HAP-1 (cell line): ENCODE measurements at regions not wholly inside any gene's neighbourhood (a gene's known extent, or its start where the extent isn't known, plus 50 kb on each side); places are given as distances from the start of the nearest gene placed in this dataset.

Experiments used
- DNase-seq, 2 experiments: peaks; one replicate each; pipeline ENCODE4 v3.0.0-alpha.2; 2016 to 2020; ENCODE audit warnings: low spot score in 2 of 2
- H3K27me3 ChIP-seq: fragments of 250-450 bp; sonication (Bioruptor Pico); 2 replicates; pipeline ENCODE4 v1.5.1; 2020; ENCODE audit warnings: low read depth, mild to moderate bottlenecking, moderate library complexity
- H3K36me3 ChIP-seq: fragments of 250-450 bp; sonication (Bioruptor Pico); replicated peaks from 2 replicates; pipeline ENCODE4 v1.5.1; 2020; ENCODE audit warnings: mild to moderate bottlenecking
- H3K4me1 ChIP-seq: fragments of 250-450 bp; sonication (Bioruptor Pico); 2 replicates; pipeline ENCODE4 v1.5.1; 2020; ENCODE audit warnings: mild to moderate bottlenecking
- H3K4me3 ChIP-seq: fragments of 250-450 bp; sonication (Bioruptor Pico); 2 replicates; pipeline ENCODE4 v1.5.1; 2020; ENCODE audit warnings: mild to moderate bottlenecking, moderate library complexity
- H3K9me3 ChIP-seq: fragments of 250-450 bp; sonication (Bioruptor Pico); 2 replicates; pipeline ENCODE4 v1.5.1; 2020; ENCODE audit warnings: mild to moderate bottlenecking, moderate library complexity
- in situ Hi-C: fragments of 300-500 bp; cut with MboI; formaldehyde crosslinking; loops from 3 replicates; pipeline ENCODE4 v1.14.3; 2020; ENCODE audit warnings: low sequenced_read_pairs, inconsistent platforms, mixed read lengths

DNA sequence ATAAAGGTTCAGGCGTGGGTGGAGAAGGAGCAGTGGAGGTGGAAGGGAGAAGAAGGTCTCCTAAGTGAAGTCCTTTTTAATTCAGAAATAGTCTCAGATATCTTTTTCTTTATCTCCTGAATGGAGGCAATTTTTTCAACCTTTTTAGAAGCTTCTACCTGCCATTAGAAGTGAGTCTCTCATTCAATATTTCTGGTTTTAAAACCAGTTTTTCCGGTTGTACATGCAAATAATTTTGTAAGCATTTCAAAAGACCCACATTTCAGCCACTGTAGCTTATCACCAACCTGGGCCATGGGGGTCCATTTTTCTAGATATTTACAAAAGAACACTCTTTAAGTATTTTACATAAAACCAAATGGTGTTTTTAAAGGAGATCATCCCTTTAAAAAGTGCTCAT, 1280.2 kb downstream of the NCAM2 start:
- in situ Hi-C loops = no loop called here
- H3K36me3 ChIP-seq = no peaks in the 10 kb centered on the region
- no peak overlapping the region for H3K4me3 ChIP-seq
- no peaks in the 10 kb centered on the region for H3K4me1 ChIP-seq
- no peaks in the 10 kb centered on the region for H3K9me3 ChIP-seq
- no peak for DNase-seq
- H3K27me3 ChIP-seq = no peaks in the 10 kb centered on the region

DNA sequence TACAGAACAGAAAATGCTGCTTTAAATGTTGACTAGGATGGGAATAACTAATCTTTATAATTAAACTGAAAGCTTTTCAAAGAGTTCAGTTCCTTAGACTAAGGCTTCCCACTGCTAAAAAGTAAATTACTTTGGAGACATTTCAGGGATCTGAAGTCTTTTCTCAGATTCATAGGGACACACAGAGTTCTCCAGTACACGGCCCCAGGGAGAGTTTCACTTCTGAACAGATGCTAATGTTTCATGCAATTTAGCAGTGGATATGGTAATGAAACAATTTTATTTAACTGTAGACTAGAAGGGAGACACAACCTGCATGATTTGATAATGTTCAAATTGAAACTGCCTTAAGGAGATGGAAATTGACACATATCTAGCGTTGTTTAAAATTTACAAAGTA, 1282.6 kb downstream of the NCAM2 start:
- Histone ChIP-seq H3K36me3 (no peaks in the 10 kb centered on the region), H3K4me3 (no peak overlapping the region), H3K27me3 (no peaks in the 10 kb centered on the region), H3K9me3 (no peaks in the 10 kb centered on the region), H3K4me1 (no peaks in the 10 kb centered on the region)
- in situ Hi-C loops = no loop called here
- DNase-seq = no peak

DNA sequence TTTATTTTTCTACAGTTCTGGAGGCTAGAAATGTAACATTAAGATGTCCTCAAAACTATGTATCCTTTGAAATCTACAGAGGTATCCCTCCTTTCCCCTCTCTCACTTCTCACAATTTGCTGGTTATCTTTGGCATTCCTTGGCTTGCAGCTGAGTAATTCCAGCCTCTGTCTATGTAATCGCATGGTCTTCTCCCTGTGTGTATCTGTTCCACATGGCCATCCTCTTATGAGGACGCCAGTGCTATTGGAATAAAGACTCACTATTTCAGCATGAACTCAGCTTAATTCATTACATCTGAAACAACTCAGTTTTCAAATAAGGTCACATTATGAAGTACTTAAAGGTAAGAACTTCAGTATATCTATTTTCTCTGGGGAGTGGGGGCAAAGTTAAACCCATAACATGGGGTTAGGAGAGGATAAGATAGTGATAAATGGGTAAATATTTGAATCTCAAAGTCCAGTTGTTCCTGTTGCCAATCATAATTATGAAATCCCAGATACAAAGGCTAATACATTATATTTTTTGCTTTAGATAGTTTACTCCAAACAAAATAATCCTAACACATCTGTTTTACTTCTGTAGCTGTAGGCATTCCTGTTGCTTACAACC, 1290.8 kb downstream of the NCAM2 start:
- in situ Hi-C loops = no loop called here
- Histone ChIP-seq H3K9me3 (no peaks in the 10 kb centered on the region; the same call in 1 of the 2 replicates), H3K36me3 (no peaks in the 10 kb centered on the region), H3K4me3 (no peak overlapping the region), H3K4me1 (no peaks in the 10 kb centered on the region), H3K27me3 (no peaks in the 10 kb centered on the region)
- no peak for DNase-seq

DNA sequence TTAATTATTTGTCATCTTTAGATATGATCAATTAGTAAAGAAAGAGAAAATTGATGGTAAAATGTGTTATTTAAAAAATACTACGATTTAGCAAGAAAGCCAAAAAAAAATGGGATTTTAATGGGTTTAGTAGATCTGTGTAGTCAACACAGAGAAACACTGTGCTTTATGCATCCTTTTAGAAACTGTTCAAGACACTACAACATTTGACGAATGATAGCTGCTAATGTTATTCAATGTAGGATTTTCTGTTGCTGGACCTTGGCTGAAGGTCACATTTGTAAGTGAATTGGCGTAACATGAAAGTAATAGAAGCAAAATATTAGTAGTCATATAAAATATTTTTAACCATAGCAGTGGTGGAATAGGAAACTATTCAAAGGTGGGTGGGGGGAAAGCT, 1293.9 kb downstream of the NCAM2 start:
- DNase-seq = no peak
- Histone ChIP-seq H3K36me3 (no peaks in the 10 kb centered on the region), H3K27me3 (no peaks in the 10 kb centered on the region), H3K4me1 (no peaks in the 10 kb centered on the region), H3K4me3 (no peak overlapping the region), H3K9me3 (no peaks in the 10 kb centered on the region; the same call in 1 of the 2 replicates)
- in situ Hi-C loops = no loop called here

DNA sequence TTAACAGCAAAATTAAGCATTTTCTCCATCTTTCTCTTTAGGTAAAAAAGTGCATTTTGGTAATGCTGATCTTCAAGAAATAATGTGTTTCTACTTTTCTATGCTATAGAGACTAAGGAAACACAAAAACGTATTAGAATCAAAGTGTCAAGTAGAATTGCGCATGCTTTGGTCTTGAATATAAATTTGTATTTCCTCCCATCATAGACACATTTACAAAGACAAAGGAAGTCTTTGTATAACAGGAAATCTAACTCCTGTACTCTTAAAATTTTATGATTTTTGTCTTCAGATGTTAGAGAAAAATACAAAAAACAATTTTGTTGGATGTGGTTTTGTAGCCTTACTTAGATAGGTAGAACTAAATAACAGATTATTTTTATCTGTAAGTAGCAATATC, 1299.4 kb downstream of the NCAM2 start:
- Histone ChIP-seq H3K4me1 (no peaks in the 10 kb centered on the region), H3K9me3 (no peaks in the 10 kb centered on the region), H3K36me3 (no peaks in the 10 kb centered on the region), H3K4me3 (no peak overlapping the region), H3K27me3 (no peaks in the 10 kb centered on the region)
- DNase-seq = no peak
- in situ Hi-C loops = no loop called here

DNA sequence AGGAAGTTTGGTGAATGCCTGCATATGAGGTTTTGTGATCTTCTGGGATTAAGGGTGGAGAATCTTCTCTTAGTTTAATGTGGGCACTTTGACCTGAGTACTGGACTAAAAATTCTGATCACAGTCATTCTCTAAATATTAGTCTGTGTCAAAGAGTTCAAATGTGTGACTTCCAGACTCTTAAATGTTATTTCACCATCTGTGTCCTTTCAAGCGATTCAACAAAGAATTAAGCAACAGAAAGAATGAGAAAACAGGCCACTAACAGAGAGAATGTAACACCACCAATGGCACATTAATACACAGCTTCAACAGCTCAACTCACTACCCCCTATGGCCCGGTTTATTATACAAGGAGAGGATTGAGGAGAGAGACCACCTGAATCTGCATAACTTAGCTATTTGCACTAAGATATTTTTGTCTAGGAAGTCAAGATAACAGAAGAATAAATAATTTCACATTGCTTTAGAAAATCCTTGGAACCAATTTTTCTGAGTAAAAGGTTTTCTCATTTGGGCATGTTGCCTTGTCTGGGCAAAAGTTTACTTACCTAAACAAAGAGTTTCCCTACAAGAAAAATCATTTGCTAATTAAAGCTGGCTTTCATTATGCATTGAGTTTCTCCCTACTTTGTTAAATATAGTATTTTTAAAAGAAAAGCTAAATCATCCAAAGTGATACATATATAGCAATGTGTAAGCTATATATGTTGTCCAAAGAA, 1313.7 kb downstream of the NCAM2 start:
- Histone ChIP-seq H3K4me3 (no peak overlapping the region), H3K9me3 (peaks cover 3% of the 10 kb centered on the region; the same call in 1 of the 2 replicates), H3K36me3 (no peaks in the 10 kb centered on the region), H3K27me3 (no peaks in the 10 kb centered on the region), H3K4me1 (no peaks in the 10 kb centered on the region)
- no peak for DNase-seq
- in situ Hi-C loops = no loop called here

DNA sequence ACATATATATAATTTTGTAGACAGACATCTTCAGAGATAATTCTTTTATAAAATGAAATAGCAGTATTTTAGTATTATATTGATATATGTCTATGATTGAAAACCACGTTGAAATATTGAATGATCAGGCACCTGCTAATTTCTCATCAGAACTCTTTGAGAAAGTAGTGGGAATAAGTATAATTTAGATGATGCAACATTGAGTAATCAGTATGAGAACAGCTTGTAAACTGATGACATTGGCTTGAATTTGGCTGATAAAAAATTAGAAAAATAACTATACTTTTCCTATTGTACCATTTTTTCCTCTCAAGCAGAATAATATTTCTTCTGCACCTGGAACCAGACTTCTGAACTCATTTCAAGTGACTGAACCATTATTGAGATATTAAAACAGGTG, 1316.8 kb downstream of the NCAM2 start:
- H3K27me3 ChIP-seq = no peaks in the 10 kb centered on the region
- in situ Hi-C loops = no loop called here
- H3K9me3 ChIP-seq = peaks cover 3% of the 10 kb centered on the region; the same call in 1 of the 2 replicates
- no peak for DNase-seq
- H3K4me1 ChIP-seq = no peaks in the 10 kb centered on the region
- H3K4me3 ChIP-seq = no peak overlapping the region
- no peaks in the 10 kb centered on the region for H3K36me3 ChIP-seq

DNA sequence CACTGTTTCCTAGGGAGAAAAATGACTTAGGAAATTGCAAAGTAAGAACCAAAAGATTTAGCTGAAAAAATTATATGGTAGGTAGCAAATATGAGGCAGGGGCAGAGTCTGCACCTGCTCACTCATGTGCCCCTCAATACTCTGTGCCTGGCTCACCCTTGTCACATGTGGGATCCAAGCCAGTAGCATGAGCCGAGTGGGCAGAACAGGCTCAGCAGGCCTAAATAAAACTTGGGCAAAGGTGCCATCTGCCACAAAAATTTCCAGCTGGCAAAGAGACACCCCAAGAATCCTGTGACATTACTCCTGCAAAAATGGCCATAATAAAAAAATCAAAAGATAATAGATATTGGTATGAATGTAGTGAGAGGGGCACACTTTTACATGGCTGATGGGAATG, 1321.2 kb downstream of the NCAM2 start:
- Histone ChIP-seq H3K9me3 (no peaks in the 10 kb centered on the region), H3K4me1 (no peaks in the 10 kb centered on the region), H3K36me3 (no peaks in the 10 kb centered on the region), H3K4me3 (no peak overlapping the region), H3K27me3 (no peaks in the 10 kb centered on the region)
- in situ Hi-C loops = no loop called here
- DNase-seq = no peak

DNA sequence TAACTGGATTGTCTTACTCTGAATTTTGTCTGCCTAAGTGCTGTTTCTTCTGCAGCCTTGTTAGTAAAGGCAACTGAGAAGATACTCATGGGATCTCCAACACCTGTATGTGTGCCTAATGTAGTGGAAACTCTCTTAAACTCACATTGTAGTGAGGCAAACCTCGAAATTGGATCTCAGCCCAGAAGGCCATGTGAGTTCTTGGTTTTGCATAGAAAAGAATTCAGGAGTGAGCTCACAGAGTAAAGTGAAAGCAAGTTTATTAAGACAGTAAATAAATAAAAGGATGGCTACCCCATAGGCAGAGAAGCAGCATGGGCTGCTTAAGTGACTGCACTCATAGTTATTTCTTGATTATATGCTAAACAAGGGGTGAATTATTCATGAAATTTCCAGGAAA, 1344.7 kb downstream of the NCAM2 start:
- in situ Hi-C loops = no loop called here
- Histone ChIP-seq H3K4me1 (peaks cover 2% of the 10 kb centered on the region; the same call in 1 of the 2 replicates), H3K36me3 (no peaks in the 10 kb centered on the region), H3K4me3 (no peak overlapping the region), H3K9me3 (peaks cover 3% of the 10 kb centered on the region), H3K27me3 (no peaks in the 10 kb centered on the region)
- DNase-seq = no peak

DNA sequence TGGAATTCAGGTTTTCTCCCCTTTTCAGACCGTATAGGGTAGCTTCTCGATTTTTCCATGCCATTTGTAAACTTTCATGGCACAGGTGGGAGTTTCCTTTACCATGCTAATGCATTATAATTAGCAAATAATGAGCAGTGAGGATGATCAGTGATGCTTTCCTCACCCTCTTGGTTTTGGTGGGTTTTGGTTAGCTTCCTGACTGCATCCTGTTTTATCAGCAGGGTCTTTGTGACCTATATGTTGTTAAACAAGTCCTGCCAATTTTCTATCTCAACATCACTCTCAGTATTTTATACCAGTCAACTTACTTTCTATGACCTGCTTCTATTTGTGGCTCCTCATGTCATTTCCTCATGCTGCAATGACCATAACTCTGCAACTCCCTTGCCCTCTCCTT, 1345.1 kb downstream of the NCAM2 start:
- peaks cover 3% of the 10 kb centered on the region for H3K9me3 ChIP-seq
- H3K4me1 ChIP-seq = peaks cover 2% of the 10 kb centered on the region; the same call in 1 of the 2 replicates
- no peaks in the 10 kb centered on the region for H3K27me3 ChIP-seq
- no peak overlapping the region for H3K4me3 ChIP-seq
- in situ Hi-C loops = no loop called here
- no peaks in the 10 kb centered on the region for H3K36me3 ChIP-seq
- DNase-seq = no peak

DNA sequence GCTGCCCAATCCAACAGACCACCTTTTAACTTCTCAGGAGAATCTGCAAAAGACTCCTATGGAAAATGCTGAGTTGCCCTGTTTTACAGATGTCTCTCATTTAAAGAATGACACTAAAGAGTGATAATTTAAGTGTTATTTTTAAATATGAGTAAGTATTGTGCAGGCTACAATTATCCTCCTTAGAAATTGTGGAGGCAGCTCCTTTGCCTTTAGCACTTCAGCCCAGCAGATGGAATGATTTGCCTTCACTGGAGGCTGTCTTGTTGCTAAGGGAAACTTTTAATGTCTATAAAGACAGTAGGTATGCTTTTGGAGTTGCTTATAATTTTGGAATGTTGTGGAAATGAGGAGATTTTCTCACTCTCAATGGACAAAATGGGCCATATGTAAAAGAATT, 1345.5 kb downstream of the NCAM2 start:
- Histone ChIP-seq H3K4me1 (peaks cover 2% of the 10 kb centered on the region; the same call in 1 of the 2 replicates), H3K36me3 (no peaks in the 10 kb centered on the region), H3K9me3 (peaks cover 3% of the 10 kb centered on the region), H3K4me3 (no peak overlapping the region), H3K27me3 (no peaks in the 10 kb centered on the region)
- in situ Hi-C loops = no loop called here
- no peak for DNase-seq

DNA sequence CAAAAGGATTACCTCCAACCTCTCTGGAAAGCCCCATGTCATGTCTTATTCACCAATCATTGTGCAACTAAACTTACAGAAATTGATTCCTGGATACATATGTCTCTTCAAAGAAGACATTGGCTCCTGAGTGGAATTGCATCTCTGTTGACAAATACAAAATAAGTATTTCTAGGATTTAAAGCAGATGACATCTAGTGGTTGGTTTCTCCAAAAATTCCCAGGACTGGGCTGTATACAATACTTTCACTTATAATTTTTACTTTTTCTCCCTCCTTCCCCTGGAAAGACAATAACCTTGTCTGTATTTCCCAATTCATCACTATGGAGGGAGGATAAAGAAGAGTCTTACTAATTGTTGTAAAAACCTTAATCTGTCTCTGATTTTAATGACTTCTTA, 1347.4 kb downstream of the NCAM2 start:
- in situ Hi-C loops = no loop called here
- no peak for DNase-seq
- H3K9me3 ChIP-seq = peaks cover 3% of the 10 kb centered on the region
- H3K36me3 ChIP-seq = no peaks in the 10 kb centered on the region
- no peaks in the 10 kb centered on the region for H3K27me3 ChIP-seq
- H3K4me1 ChIP-seq = peaks cover 2% of the 10 kb centered on the region; the same call in 1 of the 2 replicates
- H3K4me3 ChIP-seq = no peak overlapping the region

DNA sequence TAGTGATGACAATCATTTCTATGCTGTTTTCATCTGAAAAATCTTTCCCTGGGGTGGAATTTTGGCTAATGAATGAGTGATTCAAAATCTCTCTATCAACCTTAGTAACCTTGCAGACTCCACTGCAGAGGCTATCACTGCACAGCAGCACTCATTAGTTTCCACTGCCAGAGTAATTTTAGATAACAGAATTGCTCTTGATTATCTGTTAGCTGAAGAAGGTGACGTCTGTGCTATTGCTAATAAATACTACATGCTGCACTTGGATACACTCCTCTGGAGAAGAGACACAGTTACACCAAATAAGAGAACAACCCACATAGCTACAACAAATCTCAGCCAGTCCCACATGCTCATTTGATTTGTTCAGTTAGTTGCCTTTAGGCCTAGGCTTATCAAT, 1348.4 kb downstream of the NCAM2 start:
- in situ Hi-C loops = no loop called here
- no peaks in the 10 kb centered on the region for H3K27me3 ChIP-seq
- no peak overlapping the region for H3K4me3 ChIP-seq
- peaks cover 2% of the 10 kb centered on the region; the same call in 1 of the 2 replicates for H3K4me1 ChIP-seq
- no peaks in the 10 kb centered on the region for H3K36me3 ChIP-seq
- H3K9me3 ChIP-seq = peaks cover 3% of the 10 kb centered on the region
- no peak for DNase-seq

DNA sequence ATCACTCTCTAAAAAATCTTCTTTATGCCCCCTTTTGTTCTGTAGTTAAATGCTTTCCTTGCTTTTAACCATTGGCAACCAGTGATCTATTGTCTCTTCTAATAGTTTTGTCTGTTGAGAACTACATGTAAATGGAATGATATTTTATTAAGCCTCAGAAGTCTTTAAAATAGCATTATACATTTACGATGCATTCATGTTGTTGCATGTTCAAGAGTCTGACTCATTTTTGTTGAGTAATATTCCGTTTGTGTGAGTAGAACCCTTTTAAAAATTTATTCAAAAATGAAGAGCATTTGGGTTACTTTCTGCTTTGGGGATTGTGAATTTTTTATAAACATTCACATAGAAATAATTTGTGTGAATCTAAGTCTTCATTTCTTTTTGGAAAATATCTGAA, 1352.9 kb downstream of the NCAM2 start:
- Histone ChIP-seq H3K27me3 (no peaks in the 10 kb centered on the region), H3K9me3 (no peaks in the 10 kb centered on the region), H3K4me3 (no peak overlapping the region), H3K4me1 (no peaks in the 10 kb centered on the region), H3K36me3 (no peaks in the 10 kb centered on the region)
- in situ Hi-C loops = no loop called here
- DNase-seq = no peak
